OCI-LY3 (cell line): ENCODE measurements at regions not wholly inside any gene's neighbourhood (a gene's known extent, or its start where the extent isn't known, plus 50 kb on each side); places are given as distances from the start of the nearest gene placed in this dataset.

Experiments used
- H2AFZ ChIP-seq: fragments of 200-600, 300-600 bp; shearing (Covaris generic); 2 replicates; pipeline ENCODE4 v1.6.0; 2014; ENCODE audit warnings: antibody characterized with exemption, low read depth, low read length
- H3K27ac ChIP-seq: fragments of 200-600, 300-600 bp; sonication (generic); 2 replicates; pipeline ENCODE4 v1.5.1; 2014; ENCODE audit warnings: mild to moderate bottlenecking, low read length, moderate library complexity, mixed read lengths
- H3K27me3 ChIP-seq: fragments of 200-600, 300-600 bp; sonication (generic); 2 replicates; pipeline ENCODE4 v1.6.1; 2014; ENCODE audit warnings: low read depth, low read length, mixed read lengths
- H3K36me3 ChIP-seq: fragments of 200-600, 300-600 bp; sonication (generic); replicated peaks from 2 replicates; pipeline ENCODE3; 2014; ENCODE audit warnings: low read depth, low read length, mixed read lengths
- H3K4me1 ChIP-seq: fragments of 300-600, 200-600 bp; sonication (generic); 2 replicates; pipeline ENCODE4 v1.6.1; 2014; ENCODE audit warnings: low read length, mixed read lengths
- H3K4me2 ChIP-seq: fragments of 200-600, 300-600 bp; sonication (generic); 2 replicates; pipeline ENCODE4 v1.6.1; 2014; ENCODE audit warnings: low read length, mixed read lengths
- H3K4me3 ChIP-seq: fragments of 300-600, 200-600 bp; sonication (generic); 2 replicates; pipeline ENCODE4 v1.5.1; 2014; ENCODE audit warnings: antibody characterized with exemption, mild to moderate bottlenecking, low read length, moderate library complexity
- H3K79me2 ChIP-seq: fragments of 300-600, 200-600 bp; shearing (Covaris generic); 2 replicates; pipeline ENCODE4 v1.6.1; 2014; ENCODE audit warnings: mild to moderate bottlenecking, low read length, mixed read lengths
- H3K9ac ChIP-seq: fragments of 300-600, 200-600 bp; shearing (Covaris generic); 2 replicates; pipeline ENCODE4 v1.6.0; 2014; ENCODE audit warnings: mild to moderate bottlenecking, low read length, moderate library complexity
- H3K9me3 ChIP-seq: fragments of 200-600, 300-600 bp; shearing (Covaris generic); 2 replicates; pipeline ENCODE4 v1.6.1; 2014; ENCODE audit warnings: low read length, mixed read lengths; ENCODE audit not compliant: insufficient read depth
- H4K20me1 ChIP-seq: fragments of 200-600, 300-600 bp; sonication (generic); 2 replicates; pipeline ENCODE4 v1.6.1; 2016; ENCODE audit warnings: low read length, mixed read lengths; ENCODE audit not compliant: insufficient read depth
- EZH2phosphoT487 ChIP-seq: fragments of 200-600 bp; shearing (Covaris generic); IDR thresholded peaks from 2 replicates; pipeline ENCODE4 v1.6.1; 2018; ENCODE audit warnings: antibody characterized with exemption, mixed run types, low read depth
- TF ChIP-seq, protein P1 (sequence below): fragments of 200-600, 300-600 bp; sonication (generic); IDR thresholded peaks from 2 replicates; pipeline ENCODE4 v1.5.1; 2014; ENCODE audit warnings: antibody characterized with exemption, low read length, low read depth

- no peak for TF ChIP-seq EZH2phosphoT487
- TF ChIP-seq, protein P1, sequence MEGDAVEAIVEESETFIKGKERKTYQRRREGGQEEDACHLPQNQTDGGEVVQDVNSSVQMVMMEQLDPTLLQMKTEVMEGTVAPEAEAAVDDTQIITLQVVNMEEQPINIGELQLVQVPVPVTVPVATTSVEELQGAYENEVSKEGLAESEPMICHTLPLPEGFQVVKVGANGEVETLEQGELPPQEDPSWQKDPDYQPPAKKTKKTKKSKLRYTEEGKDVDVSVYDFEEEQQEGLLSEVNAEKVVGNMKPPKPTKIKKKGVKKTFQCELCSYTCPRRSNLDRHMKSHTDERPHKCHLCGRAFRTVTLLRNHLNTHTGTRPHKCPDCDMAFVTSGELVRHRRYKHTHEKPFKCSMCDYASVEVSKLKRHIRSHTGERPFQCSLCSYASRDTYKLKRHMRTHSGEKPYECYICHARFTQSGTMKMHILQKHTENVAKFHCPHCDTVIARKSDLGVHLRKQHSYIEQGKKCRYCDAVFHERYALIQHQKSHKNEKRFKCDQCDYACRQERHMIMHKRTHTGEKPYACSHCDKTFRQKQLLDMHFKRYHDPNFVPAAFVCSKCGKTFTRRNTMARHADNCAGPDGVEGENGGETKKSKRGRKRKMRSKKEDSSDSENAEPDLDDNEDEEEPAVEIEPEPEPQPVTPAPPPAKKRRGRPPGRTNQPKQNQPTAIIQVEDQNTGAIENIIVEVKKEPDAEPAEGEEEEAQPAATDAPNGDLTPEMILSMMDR, result no peak
- H2AFZ ChIP-seq, result no peak overlapping the region
- no peaks in the 10 kb centered on the region for H3K79me2 ChIP-seq
- H3K4me2 ChIP-seq, result no peak overlapping the region
- no peak overlapping the region for H3K4me3 ChIP-seq
- no peak overlapping the region for H3K9ac ChIP-seq
- H3K4me1 ChIP-seq, result peaks cover 12% of the 10 kb centered on the region
- H3K27ac ChIP-seq, result no peak overlapping the region
- no peaks in the 10 kb centered on the region for H3K9me3 ChIP-seq
- H3K36me3 ChIP-seq, result no peaks in the 10 kb centered on the region
- H4K20me1 ChIP-seq, result no peaks in the 10 kb centered on the region
- no peaks in the 10 kb centered on the region for H3K27me3 ChIP-seq
These were observed 1077.1 kb downstream of the ZPLD1 start for GRCh38 chr3:103511891-103512290.

DNA sequence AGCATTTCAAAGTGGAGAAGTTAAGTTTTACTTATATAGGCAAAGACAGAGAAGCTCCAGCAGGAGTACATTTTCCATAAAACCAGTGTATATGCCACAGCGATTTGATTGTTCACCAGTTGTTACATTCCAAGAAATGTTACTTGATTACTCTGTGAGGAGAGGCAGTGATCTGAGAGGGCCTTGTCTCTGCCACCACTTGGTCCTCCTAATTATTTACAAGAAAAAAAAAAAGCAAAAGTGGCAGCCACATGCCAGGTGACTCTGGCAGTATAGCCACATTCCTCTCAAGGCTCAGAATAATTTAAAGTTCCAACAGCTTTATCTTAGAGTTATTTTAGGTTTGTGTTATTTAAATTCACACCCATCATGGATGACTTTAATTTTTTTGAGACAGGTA, 1077.8 kb downstream of the ZPLD1 start:
- TF ChIP-seq, protein P1, result no peak
- no peak for TF ChIP-seq EZH2phosphoT487
- Histone ChIP-seq H3K9ac (no peak overlapping the region), H4K20me1 (no peaks in the 10 kb centered on the region), H3K4me2 (0 out of 2 replicates have a peak overlapping the region, but pooled peaks have one; percentile 20), H2AFZ (no peak overlapping the region), H3K27me3 (no peaks in the 10 kb centered on the region), H3K79me2 (no peaks in the 10 kb centered on the region), H3K9me3 (no peaks in the 10 kb centered on the region), H3K4me1 (peaks cover 12% of the 10 kb centered on the region), H3K36me3 (no peaks in the 10 kb centered on the region), H3K4me3 (no peak overlapping the region), H3K27ac (no peak overlapping the region)

- Histone ChIP-seq H3K9me3 (no peaks in the 10 kb centered on the region), H3K27ac (no peak overlapping the region), H3K27me3 (no peaks in the 10 kb centered on the region), H3K4me1 (peaks cover 12% of the 10 kb centered on the region), H3K79me2 (no peaks in the 10 kb centered on the region), H2AFZ (no peak overlapping the region), H3K4me2 (0 out of 2 replicates have a peak overlapping the region, but pooled peaks have one; percentile 20), H3K9ac (no peak overlapping the region), H3K36me3 (no peaks in the 10 kb centered on the region), H3K4me3 (no peak overlapping the region), H4K20me1 (no peaks in the 10 kb centered on the region)
- TF ChIP-seq, protein P1, result no peak
- TF ChIP-seq EZH2phosphoT487, result no peak
These were observed 1078.2 kb downstream of the ZPLD1 start for GRCh38 chr3:103513003-103513402.

DNA sequence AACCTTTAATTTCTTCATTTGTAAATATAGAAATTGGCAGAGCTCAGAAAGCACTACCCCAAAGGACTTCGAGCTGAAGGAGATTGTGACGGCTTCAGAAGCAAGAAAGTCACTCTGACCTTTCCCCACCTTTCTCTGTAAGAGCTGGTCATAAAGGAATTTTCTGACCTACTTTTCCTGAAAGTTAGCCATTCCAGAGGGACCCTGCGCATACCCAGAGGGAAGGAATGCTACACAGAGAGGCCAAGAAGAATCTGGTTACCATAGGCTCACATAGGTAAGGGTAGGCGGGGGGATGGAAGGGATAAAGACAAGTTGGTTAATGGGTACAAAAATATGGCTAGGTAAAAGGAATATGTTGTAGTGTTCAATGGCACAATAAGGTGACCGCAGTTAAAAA, 1080.3 kb downstream of the ZPLD1 start:
- Histone ChIP-seq H3K79me2 (no peaks in the 10 kb centered on the region), H3K4me2 (no peak overlapping the region), H3K4me1 (peaks cover 12% of the 10 kb centered on the region), H3K36me3 (no peaks in the 10 kb centered on the region), H3K9ac (no peak overlapping the region), H3K27me3 (no peaks in the 10 kb centered on the region), H3K27ac (no peak overlapping the region), H3K9me3 (no peaks in the 10 kb centered on the region), H4K20me1 (no peaks in the 10 kb centered on the region), H3K4me3 (no peak overlapping the region), H2AFZ (no peak overlapping the region)
- TF ChIP-seq, protein P1, result no peak
- TF ChIP-seq EZH2phosphoT487, result no peak
